ENCODE measurements at regions not wholly inside any gene's neighbourhood (a gene's known extent, or its start where the extent isn't known, plus 50 kb on each side); places are given as distances from the start of the nearest gene placed in this dataset.

GRCh38 chr3:124565551-124565950, 164.7 kb upstream of the UMPS start:
- H3K4me1 ChIP-seq (ENCODE audit: control insufficient read depth, insufficient read depth, low read length): no peaks in the 10 kb centered on the region
- H3K36me3 ChIP-seq (ENCODE audit: control insufficient read depth, insufficient read depth, low read length): no peaks in the 10 kb centered on the region
- H3K27ac ChIP-seq (ENCODE audit: low read length): no peak overlapping the region
- H3K9me3 ChIP-seq (ENCODE audit: control insufficient read depth, insufficient read depth, low read depth, low read length): no peaks in the 10 kb centered on the region
- intact Hi-C loops (cut with micrococcal nuclease; ENCODE audit: unreplicated experiment): loop anchor here (1.0 to 10.0 kb wide), 2 partner anchors 124 to 339 kb away; no protein-coding TSS in a partner anchor
- no peak overlapping the region for H3K4me3 ChIP-seq (ENCODE audit: low read depth in 2 of 2, low read length in 2 of 2)
- BruUV-seq (replicated peaks): no TSS peak
- H3K27me3 ChIP-seq (ENCODE audit: control insufficient read depth, insufficient read depth, low read length): peaks cover 32% of the 10 kb centered on the region
- TF ChIP-seq POLR2AphosphoS5 (IDR thresholded peaks at IDR 0.05; ENCODE audit: low read depth, low read length): no peak
- TF ChIP-seq REST (IDR thresholded peaks at IDR 0.05; ENCODE audit: insufficient read depth in 1 of 2, low read depth in 2 of 2, low read length in 1 of 2): no peak
- TF ChIP-seq, protein P1, sequence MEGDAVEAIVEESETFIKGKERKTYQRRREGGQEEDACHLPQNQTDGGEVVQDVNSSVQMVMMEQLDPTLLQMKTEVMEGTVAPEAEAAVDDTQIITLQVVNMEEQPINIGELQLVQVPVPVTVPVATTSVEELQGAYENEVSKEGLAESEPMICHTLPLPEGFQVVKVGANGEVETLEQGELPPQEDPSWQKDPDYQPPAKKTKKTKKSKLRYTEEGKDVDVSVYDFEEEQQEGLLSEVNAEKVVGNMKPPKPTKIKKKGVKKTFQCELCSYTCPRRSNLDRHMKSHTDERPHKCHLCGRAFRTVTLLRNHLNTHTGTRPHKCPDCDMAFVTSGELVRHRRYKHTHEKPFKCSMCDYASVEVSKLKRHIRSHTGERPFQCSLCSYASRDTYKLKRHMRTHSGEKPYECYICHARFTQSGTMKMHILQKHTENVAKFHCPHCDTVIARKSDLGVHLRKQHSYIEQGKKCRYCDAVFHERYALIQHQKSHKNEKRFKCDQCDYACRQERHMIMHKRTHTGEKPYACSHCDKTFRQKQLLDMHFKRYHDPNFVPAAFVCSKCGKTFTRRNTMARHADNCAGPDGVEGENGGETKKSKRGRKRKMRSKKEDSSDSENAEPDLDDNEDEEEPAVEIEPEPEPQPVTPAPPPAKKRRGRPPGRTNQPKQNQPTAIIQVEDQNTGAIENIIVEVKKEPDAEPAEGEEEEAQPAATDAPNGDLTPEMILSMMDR (IDR thresholded peaks at IDR 0.05): no peak
- no peak for TF ChIP-seq SIN3A (IDR thresholded peaks at IDR 0.05; ENCODE audit: borderline replicate concordance, insufficient read depth, low read depth, low read length)
- no peak for TF ChIP-seq TCF7L2 (IDR thresholded peaks at IDR 0.05; ENCODE audit: low read depth, low read length)
- DNase-seq (ENCODE audit: low read depth, low spot score) (no peak), ATAC-seq (no peak)
- in situ Hi-C loops (cut with HindIII; ENCODE audit: low pct_unique_long_range_greater_than_20kb, low sequenced_read_pairs): no loop called here
- ChIA-PET POLR2A (no interaction called here), CTCF (interaction anchor here (0.5 to 2.2 kb wide), 4 partner anchors 123 to 396 kb away, joined by 5 to 13 read pairs (median 8); no protein-coding TSS in a partner anchor)

DNA sequence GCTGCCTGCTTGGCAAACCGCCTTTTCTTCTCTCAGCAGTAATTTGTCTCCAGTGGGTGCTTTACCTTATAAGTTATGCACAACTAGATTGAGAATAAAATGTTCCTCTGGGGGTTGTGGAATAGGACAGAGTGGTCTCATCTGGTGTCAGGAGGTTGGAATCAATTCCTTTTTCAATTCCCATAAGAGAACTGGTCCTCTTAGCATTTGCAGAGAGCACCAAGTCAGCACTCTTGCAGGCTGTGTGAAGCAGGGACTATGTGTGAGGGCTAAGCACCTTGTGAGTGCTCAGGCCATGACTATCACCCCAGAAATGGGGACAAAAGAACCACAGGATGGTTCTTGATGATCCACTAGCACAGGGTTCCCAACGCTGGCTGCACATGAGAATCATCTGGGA, 163.6 kb upstream of the UMPS start:
- ChIA-PET CTCF (interaction anchor here (2.2 kb wide), 1 partner anchor 122 kb away, joined by 13 read pairs; no protein-coding TSS in a partner anchor), POLR2A (no interaction called here)
- in situ Hi-C loops (cut with HindIII; ENCODE audit: low pct_unique_long_range_greater_than_20kb, low sequenced_read_pairs) (no loop called here), intact Hi-C loops (cut with micrococcal nuclease; ENCODE audit: unreplicated experiment) (loop anchor here (10.0 kb wide), 1 partner anchor 338 kb away; no protein-coding TSS in a partner anchor)
- H3K27me3 ChIP-seq (ENCODE audit: control insufficient read depth, insufficient read depth, low read length): peaks cover 34% of the 10 kb centered on the region
- ATAC-seq (no peak), DNase-seq (ENCODE audit: low read depth, low spot score) (no peak)
- H3K36me3 ChIP-seq (ENCODE audit: control insufficient read depth, insufficient read depth, low read length): no peaks in the 10 kb centered on the region
- no peak overlapping the region for H3K27ac ChIP-seq (ENCODE audit: low read length)
- H3K4me1 ChIP-seq (ENCODE audit: control insufficient read depth, insufficient read depth, low read length): no peaks in the 10 kb centered on the region
- H3K9me3 ChIP-seq (ENCODE audit: control insufficient read depth, insufficient read depth, low read depth, low read length): no peaks in the 10 kb centered on the region
- TF ChIP-seq, protein P1 (IDR thresholded peaks at IDR 0.05): no peak
- no peak for TF ChIP-seq TCF7L2 (IDR thresholded peaks at IDR 0.05; ENCODE audit: low read depth, low read length)
- no peak for TF ChIP-seq POLR2AphosphoS5 (IDR thresholded peaks at IDR 0.05; ENCODE audit: low read depth, low read length)
- TF ChIP-seq SIN3A (IDR thresholded peaks at IDR 0.05; ENCODE audit: borderline replicate concordance, insufficient read depth, low read depth, low read length): no peak
- TF ChIP-seq REST (IDR thresholded peaks at IDR 0.05; ENCODE audit: insufficient read depth in 1 of 2, low read depth in 2 of 2, low read length in 1 of 2): no peak
- no TSS peak for BruUV-seq (replicated peaks)
- no peak overlapping the region for H3K4me3 ChIP-seq (ENCODE audit: low read depth in 2 of 2, low read length in 2 of 2)
